Pancreas (tissue), 10 donors: ENCODE measurements at regions not wholly inside any gene's neighbourhood (a gene's known extent, or its start where the extent isn't known, plus 50 kb on each side); places are given as distances from the start of the nearest gene placed in this dataset.

ENCODE experiments used
- ATAC-seq, 4 donors: fragments of 200-7000 bp; cut with Tn5 transposase; one replicate each; pipeline versions ENCODE4 v1.8.0 to v1.9.1; 2020; ENCODE audit warnings: mild to moderate bottlenecking in 4 of 4, moderate library complexity in 4 of 4
- DNase-seq, 6 donors: peaks; one replicate each; pipeline ENCODE4 v3.0.0-alpha.2; 2020
- FAIRE-seq: peaks from 2 replicates; lab custom pipeline; 2012; peaks lifted over from hg19 to GRCh38; lab: Jason Lieb, UNC
- H3K27ac ChIP-seq, 4 donors: fragments of 200-600 bp; sonication (generic); 1 replicate in 3 of 4; 2 replicates in 1 of 4; pipeline versions ENCODE4 v1.5.0 to v1.8.0; 2020
- H3K27me3 ChIP-seq, 4 donors: fragments of 200-600 bp; one replicate each; pipeline ENCODE4 v1.8.0; 2021
- H3K36me3 ChIP-seq, 3 donors: fragments of 200-600 bp; sonication (generic) in 1 of 3; one replicate each; pipeline versions ENCODE4 v1.5.0 to v1.8.0; 2020 to 2021
- H3K4me1 ChIP-seq, 3 donors: fragments of 200-600 bp; one replicate each; pipeline ENCODE4 v1.8.0; 2021
- H3K4me3 ChIP-seq, 4 donors: fragments of 200-600 bp; sonication (generic) in 2 of 4; one replicate each; pipeline versions ENCODE4 v1.5.0 to v1.8.0; 2020 to 2021
- H3K9me3 ChIP-seq, 4 donors: fragments of 200-600 bp; one replicate each; pipeline ENCODE4 v1.8.0; 2021
- CTCF ChIP-seq, 4 donors: fragments of 200-600 bp; sonication (generic) in 3 of 4; IDR thresholded peaks; one replicate each; pipeline versions ENCODE4 v1.5.0 to v1.8.0; 2021; ENCODE audit warnings: antibody characterized with exemption in 4 of 4
- WGBS, 2 donors: extraction: QIAGEN DNeasy Blood & Tissue Kit; methylation state at CpG; one replicate each; pipeline ENCODE4 v1.1.7; 2013; 5-methylcytosine and 5-hydroxymethylcytosine counted together
- intact Hi-C, 3 donors: fragments of 100-400 bp; cut with DNase I; formaldehyde crosslinking; loops; one replicate each; pipeline versions ENCODE4 v1.11.1 to v1.14.2; 2022
- donor health status: healthy with polysubstance abuse.
- donor health status: DM: no; HTN: no; CAD: no; lungs with moderate emphysema.
- donor health status: DM: no; HTN: no; CAD: no.
- donor health status: control.
- donor health status: control.
- donor health status: Bipolar disorder and iron deficiency.
- donor health status: DM: yes; HTN: yes; CAD: no.
- donor health status: DM: no; HTN: no; CAD: no.
- donor health status: DM: no; HTN: no; CAD: no.
- donor health status: DM: yes; HTN: yes; CAD: no.

GRCh38 chr19:28471731-28472510 is 741.0 kb downstream of the UQCRFS1 start:
- H3K9me3 ChIP-seq: no peaks in the 10 kb centered on the region
- H3K27ac ChIP-seq: no peak overlapping the region
- no peak for DNase-seq
- no peaks in the 10 kb centered on the region for H3K36me3 ChIP-seq
- no peaks in the 10 kb centered on the region for H3K4me1 ChIP-seq
- H3K27me3 ChIP-seq: no peaks in the 10 kb centered on the region
- no peak for ATAC-seq
- TF ChIP-seq CTCF (IDR thresholded peaks at IDR 0.05): no peak
- 56 to 72% methylated on average over 7 of the region's 7 CpGs for WGBS, 2 donors
- intact Hi-C loops: loop anchor here in 1 of 3 donors (10.0 kb wide), 1 partner anchor 163 kb away; no protein-coding TSS in a partner anchor
- no peak for FAIRE-seq
- no peak overlapping the region for H3K4me3 ChIP-seq

- Histone ChIP-seq H3K27me3 (no peaks in the 10 kb centered on the region), H3K9me3 (no peaks in the 10 kb centered on the region), H3K4me3 (no peak overlapping the region), H3K27ac (no peak overlapping the region), H3K36me3 (no peaks in the 10 kb centered on the region), H3K4me1 (no peaks in the 10 kb centered on the region)
- intact Hi-C loops: loop anchor here in 1 of 3 donors (5.0 to 10.0 kb wide), 3 partner anchors 165 to 405 kb away; no protein-coding TSS in a partner anchor
- ATAC-seq: no peak
- no peak for TF ChIP-seq CTCF (IDR thresholded peaks at IDR 0.05)
- 52 to 55% methylated on average over 7 of the region's 7 CpGs for WGBS, 2 donors
- no peak for FAIRE-seq
- DNase-seq: no peak
Observed at GRCh38 chr19:28469544-28469943, 743.4 kb downstream of the UQCRFS1 start.

- Histone ChIP-seq H3K36me3 (no peaks in the 10 kb centered on the region), H3K27me3 (no peaks in the 10 kb centered on the region), H3K4me3 (no peak overlapping the region), H3K9me3 (no peaks in the 10 kb centered on the region), H3K4me1 (no peaks in the 10 kb centered on the region), H3K27ac (peak overlapping the region in 3 of 4 donors; percentile 1 to 47 (median 6))
- no peak for TF ChIP-seq CTCF (IDR thresholded peaks at IDR 0.05)
- WGBS, 2 donors: 7 to 14% methylated on average over 17 of the region's 17 CpGs
- FAIRE-seq (no peak), DNase-seq (peak; percentile 10 to 59 (median 38)), ATAC-seq (peak; percentile 59 to 77 (median 74))
- intact Hi-C loops: loop anchor here in 1 of 3 donors (5.0 to 10.0 kb wide), 3 partner anchors 166 to 406 kb away; no protein-coding TSS in a partner anchor
Observed at GRCh38 chr19:28468701-28469459, 744.1 kb downstream of the UQCRFS1 start.

GRCh38 chr19:28466107-28467045 is 746.6 kb downstream of the UQCRFS1 start:
- peak; percentile 71 to 80 (median 76) for TF ChIP-seq CTCF (IDR thresholded peaks at IDR 0.05)
- H3K4me3 ChIP-seq: no peak overlapping the region
- FAIRE-seq (no peak), DNase-seq (peak in 5 of 6 donors; percentile 49 to 82 (median 68)), ATAC-seq (peak; percentile 34 to 79 (median 71))
- no peaks in the 10 kb centered on the region for H3K4me1 ChIP-seq
- 38 to 42% methylated on average over 9 of the region's 9 CpGs for WGBS, 2 donors
- intact Hi-C loops: loop anchor here in 1 of 3 donors (5.0 to 10.0 kb wide), 3 partner anchors 168 to 408 kb away; no protein-coding TSS in a partner anchor
- no peaks in the 10 kb centered on the region for H3K27me3 ChIP-seq
- no peaks in the 10 kb centered on the region for H3K36me3 ChIP-seq
- H3K27ac ChIP-seq: peak overlapping the region in 1 of 4 donors; percentile 9
- no peaks in the 10 kb centered on the region for H3K9me3 ChIP-seq
